Left lung (tissue), 4 donors: ENCODE measurements at regions not wholly inside any gene's neighbourhood (a gene's known extent, or its start where the extent isn't known, plus 50 kb on each side); places are given as distances from the start of the nearest gene placed in this dataset.

Source experiments
- ATAC-seq: fragments of 200-7000 bp; cut with Tn5 transposase; one replicate; pipeline ENCODE4 v1.9.1; 2020; ENCODE audit warnings: moderate library complexity
- DNase-seq, 4 donors: peaks; one replicate each; pipeline ENCODE4 v3.0.0-alpha.2; 2013 to 2020
- H3K27ac ChIP-seq, 2 donors: fragments of 200-600 bp; sonication (generic) in 1 of 2; one replicate each; pipeline versions ENCODE4 v1.5.0 to v1.8.0; 2020 to 2021
- H3K27me3 ChIP-seq, 2 donors: fragments of 200-600 bp; sonication (generic) in 1 of 2; one replicate each; pipeline versions ENCODE4 v1.5.0 to v1.8.0; 2020 to 2021
- H3K36me3 ChIP-seq, 2 donors: fragments of 200-600 bp; sonication (generic) in 1 of 2; one replicate each; pipeline versions ENCODE4 v1.5.0 to v1.8.0; 2020 to 2021
- H3K4me1 ChIP-seq, 2 donors: fragments of 200-600 bp; one replicate each; pipeline ENCODE4 v1.8.0; 2021
- H3K4me3 ChIP-seq, 2 donors: fragments of 200-600 bp; sonication (generic) in 1 of 2; one replicate each; pipeline versions ENCODE4 v1.5.0 to v1.8.0; 2020 to 2021; ENCODE audit warnings: mild to moderate bottlenecking in 1 of 2
- H3K9me3 ChIP-seq, 2 donors: fragments of 200-600 bp; sonication (generic) in 1 of 2; one replicate each; pipeline versions ENCODE4 v1.5.0 to v1.8.0; 2020 to 2021
- CTCF ChIP-seq, 2 donors: fragments of 200-600 bp; sonication (generic) in 1 of 2; IDR thresholded peaks; one replicate each; pipeline versions ENCODE4 v1.5.0 to v1.8.0; 2021; ENCODE audit warnings: antibody characterized with exemption in 2 of 2
- intact Hi-C, 2 donors: fragments of 100-400 bp; cut with DNase I; formaldehyde crosslinking; loops; one replicate each; pipeline versions ENCODE4 v1.11.2 to v1.14.2; 2022
- donor health status: DM: no; HTN: yes; CAD: no.
- donor health status: DM: no; HTN: no; CAD: no.

GRCh38 chr7:145875267-145875666, 241.3 kb upstream of the CNTNAP2 start:
- TF ChIP-seq CTCF (IDR thresholded peaks at IDR 0.05): no peak
- Histone ChIP-seq H3K4me1 (no peaks in the 10 kb centered on the region), H3K27ac (no peak overlapping the region), H3K36me3 (no peaks in the 10 kb centered on the region), H3K9me3 (no peaks in the 10 kb centered on the region), H3K27me3 (no peaks in the 10 kb centered on the region), H3K4me3 (no peak overlapping the region)
- DNase-seq (no peak), ATAC-seq (no peak)
- intact Hi-C loops: no loop called here

- TF ChIP-seq CTCF (IDR thresholded peaks at IDR 0.05): no peak
- Histone ChIP-seq H3K4me3 (no peak overlapping the region), H3K4me1 (no peaks in the 10 kb centered on the region), H3K27me3 (no peaks in the 10 kb centered on the region), H3K27ac (no peak overlapping the region), H3K9me3 (peaks cover 0 to 33% of the 10 kb centered on the region in 2 donors), H3K36me3 (no peaks in the 10 kb centered on the region)
- DNase-seq: no peak
- intact Hi-C loops: no loop called here
- ATAC-seq: no peak
These were observed 247.7 kb upstream of the CNTNAP2 start for GRCh38 chr7:145868935-145869334.

GRCh38 chr7:145862212-145862611, 254.4 kb upstream of the CNTNAP2 start:
- intact Hi-C loops: no loop called here
- no peak for DNase-seq
- H3K27ac ChIP-seq: no peak overlapping the region
- H3K4me3 ChIP-seq: no peak overlapping the region
- no peaks in the 10 kb centered on the region for H3K4me1 ChIP-seq
- H3K36me3 ChIP-seq: no peaks in the 10 kb centered on the region
- H3K27me3 ChIP-seq: no peaks in the 10 kb centered on the region
- TF ChIP-seq CTCF (IDR thresholded peaks at IDR 0.05): no peak
- H3K9me3 ChIP-seq: peaks cover 0 to 35% of the 10 kb centered on the region in 2 donors
- ATAC-seq: no peak

- no peaks in the 10 kb centered on the region for H3K36me3 ChIP-seq
- peaks cover 0 to 26% of the 10 kb centered on the region in 2 donors for H3K9me3 ChIP-seq
- intact Hi-C loops: no loop called here
- H3K27ac ChIP-seq: no peak overlapping the region
- no peak for TF ChIP-seq CTCF (IDR thresholded peaks at IDR 0.05)
- H3K4me1 ChIP-seq: no peaks in the 10 kb centered on the region
- no peaks in the 10 kb centered on the region for H3K27me3 ChIP-seq
- ATAC-seq: no peak
- DNase-seq: no peak
- H3K4me3 ChIP-seq: no peak overlapping the region
These were observed 255.8 kb upstream of the CNTNAP2 start for GRCh38 chr7:145860809-145861208.

- DNase-seq (no peak), ATAC-seq (no peak)
- no peaks in the 10 kb centered on the region for H3K27me3 ChIP-seq
- H3K27ac ChIP-seq: no peak overlapping the region
- no peak for TF ChIP-seq CTCF (IDR thresholded peaks at IDR 0.05)
- no peak overlapping the region for H3K4me3 ChIP-seq
- intact Hi-C loops: no loop called here
- H3K36me3 ChIP-seq: no peaks in the 10 kb centered on the region
- no peaks in the 10 kb centered on the region for H3K4me1 ChIP-seq
- peaks cover 0 to 6% of the 10 kb centered on the region in 2 donors for H3K9me3 ChIP-seq
These were observed 266.0 kb upstream of the CNTNAP2 start for GRCh38 chr7:145850636-145851035.
